IMR-90 (cell line): ENCODE measurements at regions not wholly inside any gene's neighbourhood (a gene's known extent, or its start where the extent isn't known, plus 50 kb on each side); places are given as distances from the start of the nearest gene placed in this dataset.

Experiments
- ATAC-seq: fragments of 200-7000 bp; cut with Tn5 transposase; 2 replicates; pipeline ENCODE4 v1.9.1; 2020; ENCODE audit warnings: low read depth, mild to moderate bottlenecking, moderate library complexity
- BruUV-seq: library from RNA; stranded (reverse); fragments of 400-500 nt; replicated peaks from 2 replicates; lab custom pipeline; 2021; lab: Mats Ljungman, UMichigan
- CTCF ChIA-PET: fragments of 300-600 bp; formaldehyde crosslinking; extraction: SDS; loops from one replicate; lab custom pipeline; 2021; ENCODE audit warnings: antibody characterized with exemption; lab: Yijun Ruan, JAX
- POLR2A ChIA-PET: fragments of 300-600 bp; sonication (Branson Sonifier 250); formaldehyde crosslinking; loops from one replicate; lab custom pipeline; 2022; ENCODE audit warnings: antibody characterized with exemption; ENCODE audit not compliant: unreplicated experiment; lab: Charles Lee
- DNase-seq: peaks from one replicate; pipeline ENCODE4 v3.0.0; 2013
- H2AFZ ChIP-seq: replicated peaks from 2 replicates; pipeline ENCODE3; 2013; ENCODE audit warnings: low read length, mild to moderate bottlenecking; ENCODE audit not compliant: poor library complexity
- H2AK5ac ChIP-seq: 2 replicates; pipeline ENCODE4 v1.6.1; 2013; ENCODE audit warnings: low read depth, low read length, inconsistent platforms
- H2AK9ac ChIP-seq: replicated peaks from 2 replicates; pipeline ENCODE3; 2013; ENCODE audit warnings: mild to moderate bottlenecking, low read depth, low read length, moderate library complexity; ENCODE audit not compliant: poor library complexity
- H2BK120ac ChIP-seq: 2 replicates; pipeline ENCODE4 v1.6.1; 2013; ENCODE audit warnings: low read depth, low read length, inconsistent platforms
- H2BK15ac ChIP-seq: 3 replicates; pipeline ENCODE4 v1.6.1; 2013; ENCODE audit warnings: low read depth, low read length, inconsistent platforms
- H2BK20ac ChIP-seq: 2 replicates; pipeline ENCODE4 v1.6.1; 2013; ENCODE audit warnings: low read depth, mild to moderate bottlenecking, inconsistent platforms, low read length, moderate library complexity
- H2BK5ac ChIP-seq: 2 replicates; pipeline ENCODE4 v1.6.1; 2013; ENCODE audit warnings: mild to moderate bottlenecking, low read depth, low read length, inconsistent platforms; ENCODE audit not compliant: poor library complexity, severe bottlenecking
- H3K14ac ChIP-seq: replicated peaks from 2 replicates; pipeline ENCODE4 v1.6.1; 2013; ENCODE audit warnings: low read depth, low read length, inconsistent platforms
- H3K18ac ChIP-seq: 2 replicates; pipeline ENCODE4 v1.6.1; 2013; ENCODE audit warnings: low read depth, low read length, control low read depth
- H3K23ac ChIP-seq: 2 replicates; pipeline ENCODE4 v1.6.1; 2013; ENCODE audit warnings: low read depth, low read length, inconsistent platforms
- H3K27ac ChIP-seq: 2 replicates; pipeline ENCODE4 v1.5.1; 2013; ENCODE audit warnings: mild to moderate bottlenecking, control low read depth, low read length; ENCODE audit not compliant: insufficient read depth
- H3K27me3 ChIP-seq: 2 replicates; pipeline ENCODE4 v1.6.1; 2013; ENCODE audit warnings: low read length; ENCODE audit not compliant: control insufficient read depth, insufficient read depth
- H3K36me3 ChIP-seq: 2 replicates; pipeline ENCODE4 v1.6.1; 2013; ENCODE audit warnings: low read length, mixed read lengths; ENCODE audit not compliant: control insufficient read depth, insufficient read depth
- H3K4ac ChIP-seq: 2 replicates; pipeline ENCODE4 v1.6.1; 2013; ENCODE audit warnings: low read depth, low read length, inconsistent platforms
- H3K4me1 ChIP-seq: 2 replicates; pipeline ENCODE4 v1.6.1; 2013; ENCODE audit warnings: low read length, mixed read lengths; ENCODE audit not compliant: control insufficient read depth, insufficient read depth
- H3K4me2 ChIP-seq: 2 replicates; pipeline ENCODE4 v1.6.1; 2013; ENCODE audit warnings: low read depth, mild to moderate bottlenecking, control low read depth, low read length, moderate library complexity
- H3K4me3 ChIP-seq: 2 replicates; pipeline ENCODE4 v1.5.1; 2013; ENCODE audit warnings: low read depth, mild to moderate bottlenecking, control low read depth, low read length, moderate library complexity; ENCODE audit not compliant: insufficient read depth
- H3K56ac ChIP-seq: 2 replicates; pipeline ENCODE4 v1.6.1; 2013; ENCODE audit warnings: low read length, inconsistent platforms; ENCODE audit not compliant: insufficient read depth; ENCODE audit errors: extremely low read depth
- H3K79me1 ChIP-seq, 2 experiments: 2 replicates each; pipeline ENCODE4 v1.6.1; 2013; ENCODE audit warnings: low read length in 2 of 2, inconsistent platforms in 1 of 2, low read depth in 1 of 2
- H3K9ac ChIP-seq: 2 replicates; pipeline ENCODE4 v1.6.1; 2013; ENCODE audit warnings: low read depth, low read length, control low read depth
- H3K9me1 ChIP-seq: 2 replicates; pipeline ENCODE4 v1.6.1; 2013; ENCODE audit warnings: low read length, inconsistent platforms; ENCODE audit not compliant: insufficient read depth
- H3K9me3 ChIP-seq: 2 replicates; pipeline ENCODE4 v1.6.1; 2013; ENCODE audit warnings: low read length; ENCODE audit not compliant: control insufficient read depth, insufficient read depth
- H4K20me1 ChIP-seq: 2 replicates; pipeline ENCODE4 v1.6.1; 2013; ENCODE audit warnings: low read length, inconsistent platforms; ENCODE audit not compliant: insufficient read depth
- H4K5ac ChIP-seq: 2 replicates; pipeline ENCODE4 v1.6.1; 2013; ENCODE audit warnings: mild to moderate bottlenecking, low read depth, low read length, control low read depth
- H4K8ac ChIP-seq, 2 experiments: 2 replicates each; pipeline ENCODE4 v1.6.1; 2013; ENCODE audit warnings: low read depth in 2 of 2, low read length in 2 of 2, control low read depth in 1 of 2, inconsistent platforms in 1 of 2
- H4K91ac ChIP-seq: 2 replicates; pipeline ENCODE4 v1.6.1; 2013; ENCODE audit warnings: low read depth, low read length, inconsistent platforms; ENCODE audit not compliant: insufficient read depth
- BHLHE40 ChIP-seq: fragments of 150-350 bp; IDR thresholded peaks from 2 replicates; pipeline ENCODE4 v1.6.1; 2016; ENCODE audit warnings: mild to moderate bottlenecking, low read depth, low read length
- CEBPB ChIP-seq: IDR thresholded peaks from 2 replicates; pipeline ENCODE4 v1.6.1; 2012; ENCODE audit warnings: low read depth, low read length, improper control_type of control experiment
- CHD1 ChIP-seq: IDR thresholded peaks from 2 replicates; pipeline ENCODE4 v1.6.1; 2012; ENCODE audit warnings: low read depth, low read length, improper control_type of control experiment
- FOS ChIP-seq: fragments of 150-350 bp; IDR thresholded peaks from 2 replicates; pipeline ENCODE4 v1.6.1; 2016; ENCODE audit warnings: low read depth, low read length
- MAFK ChIP-seq: IDR thresholded peaks from 2 replicates; pipeline ENCODE4 v1.6.1; 2012; ENCODE audit warnings: low read depth, low read length, improper control_type of control experiment
- MAZ ChIP-seq: IDR thresholded peaks from 2 replicates; pipeline ENCODE4 v1.6.1; 2012; ENCODE audit warnings: low read depth, mild to moderate bottlenecking, low read length, improper control_type of control experiment, moderate library complexity, borderline replicate concordance
- MXI1 ChIP-seq: IDR thresholded peaks from 2 replicates; pipeline ENCODE4 v1.6.1; 2012; ENCODE audit warnings: low read depth, mild to moderate bottlenecking, low read length, moderate library complexity, borderline replicate concordance
- NFE2L2 ChIP-seq: fragments of 150-350 bp; IDR thresholded peaks from 2 replicates; pipeline ENCODE4 v1.6.1; 2016; ENCODE audit warnings: low read depth, mild to moderate bottlenecking, low read length
- RAD21 ChIP-seq: IDR thresholded peaks from 2 replicates; pipeline ENCODE4 v1.6.1; 2012; ENCODE audit warnings: low read length, improper control_type of control experiment
- RCOR1 ChIP-seq: IDR thresholded peaks from 2 replicates; pipeline ENCODE4 v1.6.1; 2012; ENCODE audit warnings: mild to moderate bottlenecking, low read length, improper control_type of control experiment; ENCODE audit not compliant: insufficient replicate concordance
- RFX5 ChIP-seq: IDR thresholded peaks from 2 replicates; pipeline ENCODE4 v1.8.0; 2012; ENCODE audit warnings: low read depth, mild to moderate bottlenecking, low read length, moderate library complexity
- SMC3 ChIP-seq: fragments of 150-350 bp; IDR thresholded peaks from 2 replicates; pipeline ENCODE4 v1.6.1; 2016; ENCODE audit warnings: low read depth, mild to moderate bottlenecking, antibody characterized with exemption, low read length, moderate library complexity
- USF2 ChIP-seq: fragments of 150-350 bp; IDR thresholded peaks from 2 replicates; pipeline ENCODE4 v1.6.1; 2017; ENCODE audit warnings: mild to moderate bottlenecking, antibody characterized with exemption, low read length, low read depth
- dilution Hi-C: fragments of 300-500 bp; cut with HindIII; formaldehyde crosslinking; loops from one replicate; pipeline ENCODE4 v1.14.3; 2018; ENCODE audit warnings: low sequenced_read_pairs; ENCODE audit not compliant: unreplicated experiment
- in situ Hi-C: fragments of 300-500 bp; cut with MboI; formaldehyde crosslinking; loops from 3 replicates; pipeline ENCODE4 v1.14.3; 2019; ENCODE audit warnings: low sequenced_read_pairs, inconsistent platforms, mixed read lengths
- intact Hi-C: fragments of 100-400 bp; cut with micrococcal nuclease; formaldehyde crosslinking; loops from 2 replicates; pipeline ENCODE4 v1.10.0; 2022
- TF ChIP-seq, protein P1 (sequence below): conservative IDR thresholded peaks from 2 replicates; pipeline ENCODE4 v1.5.1; 2012; ENCODE audit warnings: mild to moderate bottlenecking, low read depth, low read length, improper control_type of control experiment
- TF ChIP-seq, protein P2 (sequence below): fragments of 150-350 bp; IDR thresholded peaks from 2 replicates; pipeline ENCODE4 v1.6.1; 2016; ENCODE audit warnings: low read depth, mild to moderate bottlenecking, low read length, moderate library complexity, borderline replicate concordance

GRCh38 chr16:60748366-60748765, 1287.9 kb downstream of the CDH8 start:
- H2AK9ac ChIP-seq = no peak overlapping the region
- no peak overlapping the region for H3K4ac ChIP-seq
- H3K27ac ChIP-seq = no peak overlapping the region
- no peak overlapping the region for H2BK20ac ChIP-seq
- no peaks in the 10 kb centered on the region for H3K79me1 ChIP-seq
- DNase-seq = no peak
- H3K27me3 ChIP-seq = no peaks in the 10 kb centered on the region
- ChIA-PET POLR2A (no interaction called here), CTCF (no interaction called here)
- peaks cover 2% of the 10 kb centered on the region; the same call in 1 of the 2 replicates for H3K9me3 ChIP-seq
- H4K5ac ChIP-seq = no peak overlapping the region
- in situ Hi-C loops = no loop called here
- H3K4me1 ChIP-seq = no peaks in the 10 kb centered on the region
- no peak overlapping the region for H2BK15ac ChIP-seq
- H2AFZ ChIP-seq = no peak overlapping the region
- dilution Hi-C loops = no loop called here
- no peak overlapping the region for H2AK5ac ChIP-seq
- TF ChIP-seq MAZ = no peak
- no peak for TF ChIP-seq RAD21
- no peak for TF ChIP-seq CEBPB
- TF ChIP-seq CHD1 = no peak
- no peak for TF ChIP-seq MXI1
- no peak for TF ChIP-seq MAFK
- TF ChIP-seq RFX5 = no peak
- TF ChIP-seq NFE2L2 = no peak
- no peak for TF ChIP-seq RCOR1
- TF ChIP-seq, protein P1, sequence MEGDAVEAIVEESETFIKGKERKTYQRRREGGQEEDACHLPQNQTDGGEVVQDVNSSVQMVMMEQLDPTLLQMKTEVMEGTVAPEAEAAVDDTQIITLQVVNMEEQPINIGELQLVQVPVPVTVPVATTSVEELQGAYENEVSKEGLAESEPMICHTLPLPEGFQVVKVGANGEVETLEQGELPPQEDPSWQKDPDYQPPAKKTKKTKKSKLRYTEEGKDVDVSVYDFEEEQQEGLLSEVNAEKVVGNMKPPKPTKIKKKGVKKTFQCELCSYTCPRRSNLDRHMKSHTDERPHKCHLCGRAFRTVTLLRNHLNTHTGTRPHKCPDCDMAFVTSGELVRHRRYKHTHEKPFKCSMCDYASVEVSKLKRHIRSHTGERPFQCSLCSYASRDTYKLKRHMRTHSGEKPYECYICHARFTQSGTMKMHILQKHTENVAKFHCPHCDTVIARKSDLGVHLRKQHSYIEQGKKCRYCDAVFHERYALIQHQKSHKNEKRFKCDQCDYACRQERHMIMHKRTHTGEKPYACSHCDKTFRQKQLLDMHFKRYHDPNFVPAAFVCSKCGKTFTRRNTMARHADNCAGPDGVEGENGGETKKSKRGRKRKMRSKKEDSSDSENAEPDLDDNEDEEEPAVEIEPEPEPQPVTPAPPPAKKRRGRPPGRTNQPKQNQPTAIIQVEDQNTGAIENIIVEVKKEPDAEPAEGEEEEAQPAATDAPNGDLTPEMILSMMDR = no peak
- no peak for TF ChIP-seq SMC3
- no peak for TF ChIP-seq FOS
- TF ChIP-seq, protein P2, sequence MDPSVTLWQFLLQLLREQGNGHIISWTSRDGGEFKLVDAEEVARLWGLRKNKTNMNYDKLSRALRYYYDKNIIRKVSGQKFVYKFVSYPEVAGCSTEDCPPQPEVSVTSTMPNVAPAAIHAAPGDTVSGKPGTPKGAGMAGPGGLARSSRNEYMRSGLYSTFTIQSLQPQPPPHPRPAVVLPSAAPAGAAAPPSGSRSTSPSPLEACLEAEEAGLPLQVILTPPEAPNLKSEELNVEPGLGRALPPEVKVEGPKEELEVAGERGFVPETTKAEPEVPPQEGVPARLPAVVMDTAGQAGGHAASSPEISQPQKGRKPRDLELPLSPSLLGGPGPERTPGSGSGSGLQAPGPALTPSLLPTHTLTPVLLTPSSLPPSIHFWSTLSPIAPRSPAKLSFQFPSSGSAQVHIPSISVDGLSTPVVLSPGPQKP = no peak
- no peak for TF ChIP-seq BHLHE40
- TF ChIP-seq USF2 = no peak
- no peak overlapping the region for H3K4me2 ChIP-seq
- H4K8ac ChIP-seq = no peak overlapping the region
- no peak overlapping the region for H3K4me3 ChIP-seq
- no TSS peak for BruUV-seq
- no peak overlapping the region for H2BK120ac ChIP-seq
- no peak overlapping the region for H3K56ac ChIP-seq
- H3K18ac ChIP-seq = no peak overlapping the region
- no peaks in the 10 kb centered on the region for H3K9me1 ChIP-seq
- no peak overlapping the region for H2BK5ac ChIP-seq
- no peak overlapping the region for H4K91ac ChIP-seq
- no peak overlapping the region for H3K14ac ChIP-seq
- H3K36me3 ChIP-seq = no peaks in the 10 kb centered on the region
- no peak overlapping the region for H3K9ac ChIP-seq
- intact Hi-C loops = no loop called here
- no peak for ATAC-seq
- H4K20me1 ChIP-seq = no peaks in the 10 kb centered on the region
- no peak overlapping the region for H3K23ac ChIP-seq
